ENCODE measurements at regions not wholly inside any gene's neighbourhood (a gene's known extent, or its start where the extent isn't known, plus 50 kb on each side); places are given as distances from the start of the nearest gene placed in this dataset.
"Not testable (repeated sequence)": the region's sequence is repeated elsewhere in the genome, so short reads cannot be mapped to it uniquely, and the experiment has no call there.

DNA sequence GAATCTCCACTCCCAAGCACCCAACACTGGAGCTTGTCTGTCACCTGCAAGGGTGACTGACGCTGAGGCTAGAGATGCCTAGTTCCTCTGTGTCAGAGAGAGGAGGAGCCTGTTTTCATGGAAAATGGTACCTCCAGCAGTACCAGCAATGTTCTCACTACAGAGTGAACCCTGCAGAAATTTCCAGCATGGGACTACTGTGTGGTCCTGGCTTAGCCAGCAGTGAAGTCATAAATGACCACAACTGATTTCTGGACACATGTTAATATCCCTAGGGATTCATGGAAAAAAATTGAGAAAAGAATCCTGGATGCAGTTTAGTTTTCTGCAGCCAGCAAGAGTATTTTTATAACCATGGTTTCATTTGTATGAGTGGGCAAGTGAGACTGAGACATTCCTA is 468.1 kb downstream of the CD83 start:
- DNase-seq = no peak

DNA sequence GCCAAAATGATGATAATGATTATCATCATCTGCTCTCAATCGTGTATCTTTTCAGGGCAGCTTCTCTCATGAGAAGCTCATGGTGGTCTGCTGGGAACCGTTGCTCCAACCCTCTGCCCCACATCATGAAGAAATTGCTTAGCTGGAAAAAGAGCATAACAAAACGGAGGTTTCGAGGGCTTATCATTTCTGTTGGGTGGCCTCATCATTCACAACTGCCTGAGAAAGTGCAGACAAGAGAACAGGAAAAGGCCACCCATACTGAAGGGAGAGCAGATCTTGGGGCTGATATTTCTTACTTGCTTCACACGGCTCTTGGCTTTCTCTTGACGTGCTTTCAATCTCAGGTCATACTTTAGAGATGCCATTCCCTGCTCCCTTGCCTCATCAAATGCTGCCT is 471.6 kb downstream of the CD83 start:
- DNase-seq = no peak

DNA sequence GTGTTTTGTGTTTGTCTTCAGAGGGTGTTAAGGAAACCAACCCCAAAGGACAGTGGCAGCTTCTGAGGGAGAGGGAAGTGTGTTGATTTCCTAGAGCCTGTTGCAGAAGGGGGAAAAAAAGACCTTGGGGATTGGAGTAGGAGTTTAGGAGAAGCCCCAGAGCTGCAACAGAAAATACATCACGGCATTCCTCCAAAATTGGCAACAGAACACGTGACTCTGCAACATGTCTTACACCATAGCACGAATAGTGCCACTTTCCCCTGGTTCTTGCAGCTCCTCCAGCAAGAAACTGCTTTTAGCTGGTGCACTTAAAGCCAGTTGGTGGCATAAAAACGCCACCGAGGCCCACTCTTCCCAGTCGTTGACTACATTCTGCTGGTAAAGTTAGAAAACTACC is 473.0 kb downstream of the CD83 start:
- DNase-seq = no peak

DNA sequence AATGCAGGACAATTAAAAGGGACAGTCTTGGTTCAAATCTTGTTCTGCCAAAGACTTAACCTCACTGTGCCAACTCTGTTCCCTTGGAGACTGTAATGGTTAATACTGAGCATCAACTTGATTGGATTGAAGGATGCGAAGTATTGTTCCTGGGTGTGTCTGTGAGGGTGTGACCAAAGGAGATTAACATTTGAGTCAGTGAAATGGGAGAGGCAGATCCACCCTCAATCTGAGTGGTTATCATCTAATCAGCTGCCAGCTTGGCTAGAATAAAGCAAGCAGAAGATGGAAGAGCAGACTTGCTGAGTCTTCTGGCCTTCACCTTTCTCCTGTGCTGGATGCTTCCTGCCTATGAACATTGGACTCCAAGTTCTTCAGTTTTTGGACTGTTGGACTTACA is 474.4 kb downstream of the CD83 start:
- DNase-seq = no peak

DNA sequence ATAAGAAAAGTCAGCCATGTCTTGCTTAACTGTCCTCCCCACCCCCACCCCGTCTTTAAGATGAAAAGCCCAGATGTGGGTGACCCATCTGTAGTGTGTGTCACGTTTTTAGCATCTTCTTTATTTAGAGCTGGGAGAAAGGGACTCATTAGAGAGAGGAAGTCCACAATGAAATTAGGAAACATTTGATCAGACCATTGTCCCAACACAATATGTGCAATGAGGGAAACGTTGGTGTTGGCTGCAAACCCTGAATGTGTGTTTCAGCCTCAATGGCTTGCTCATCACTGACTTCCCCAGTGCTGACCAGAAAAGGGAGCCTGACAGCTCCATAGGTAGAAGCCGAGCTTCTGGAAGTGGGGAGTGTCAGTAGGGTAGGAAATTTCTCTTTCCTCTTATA is 475.7 kb downstream of the CD83 start:
- no peak for DNase-seq

DNA sequence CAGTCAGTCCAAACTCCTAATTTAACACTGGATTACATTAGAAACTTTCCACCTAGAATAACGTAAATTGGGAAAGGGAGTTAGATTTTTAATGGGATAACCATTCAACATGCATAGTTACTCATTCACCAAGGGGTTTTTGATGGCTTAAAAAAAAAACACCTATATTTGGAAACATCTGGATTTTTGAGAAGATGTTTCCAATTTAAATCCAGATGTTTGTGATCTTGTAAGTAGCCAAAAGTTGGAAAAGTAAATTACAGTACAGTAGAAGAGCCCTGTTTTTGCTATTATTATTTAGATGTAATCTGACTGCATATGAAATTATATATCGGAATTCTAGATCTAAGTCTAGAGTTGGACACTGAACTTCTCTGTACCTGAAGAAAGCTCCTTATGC is 478.2 kb downstream of the CD83 start:
- no peak for DNase-seq

DNA sequence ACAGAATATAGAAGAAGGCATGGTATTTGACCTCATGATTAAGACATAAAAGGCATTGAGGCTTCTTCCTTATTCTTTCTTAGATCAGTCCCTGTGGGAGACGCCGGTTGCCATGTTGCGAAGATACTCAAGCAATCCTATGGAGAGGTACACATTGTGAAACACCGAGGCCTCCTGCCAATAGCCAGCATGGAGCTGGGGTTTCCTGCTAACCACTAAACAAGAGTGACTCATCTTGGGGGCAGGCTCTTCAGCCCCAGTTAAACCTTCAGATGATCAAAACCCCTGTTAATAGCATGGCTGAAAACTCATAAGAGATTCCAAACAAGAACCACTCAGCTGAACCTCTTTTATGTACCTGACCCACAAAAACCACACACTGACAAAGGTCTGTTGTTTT is 478.8 kb downstream of the CD83 start:
- DNase-seq = no peak

DNA sequence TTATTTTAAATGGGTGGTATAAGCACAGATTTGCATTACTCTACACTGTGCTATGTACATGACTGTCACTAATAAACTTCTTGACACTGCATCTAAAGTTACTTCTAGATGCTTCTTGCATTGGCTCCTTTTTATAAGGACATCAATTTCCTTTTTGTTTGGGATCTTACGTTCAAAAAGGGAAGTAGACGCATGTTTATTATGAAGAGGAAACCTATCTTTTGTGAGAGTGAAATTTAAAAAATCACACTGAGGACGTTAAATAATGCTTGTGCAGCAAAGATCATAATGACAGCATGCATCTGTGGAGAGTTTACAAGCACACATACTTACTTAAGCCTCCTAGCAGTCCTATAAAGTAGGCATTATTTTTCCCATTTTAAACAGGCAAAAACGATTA is 479.5 kb downstream of the CD83 start:
- DNase-seq = no peak

DNA sequence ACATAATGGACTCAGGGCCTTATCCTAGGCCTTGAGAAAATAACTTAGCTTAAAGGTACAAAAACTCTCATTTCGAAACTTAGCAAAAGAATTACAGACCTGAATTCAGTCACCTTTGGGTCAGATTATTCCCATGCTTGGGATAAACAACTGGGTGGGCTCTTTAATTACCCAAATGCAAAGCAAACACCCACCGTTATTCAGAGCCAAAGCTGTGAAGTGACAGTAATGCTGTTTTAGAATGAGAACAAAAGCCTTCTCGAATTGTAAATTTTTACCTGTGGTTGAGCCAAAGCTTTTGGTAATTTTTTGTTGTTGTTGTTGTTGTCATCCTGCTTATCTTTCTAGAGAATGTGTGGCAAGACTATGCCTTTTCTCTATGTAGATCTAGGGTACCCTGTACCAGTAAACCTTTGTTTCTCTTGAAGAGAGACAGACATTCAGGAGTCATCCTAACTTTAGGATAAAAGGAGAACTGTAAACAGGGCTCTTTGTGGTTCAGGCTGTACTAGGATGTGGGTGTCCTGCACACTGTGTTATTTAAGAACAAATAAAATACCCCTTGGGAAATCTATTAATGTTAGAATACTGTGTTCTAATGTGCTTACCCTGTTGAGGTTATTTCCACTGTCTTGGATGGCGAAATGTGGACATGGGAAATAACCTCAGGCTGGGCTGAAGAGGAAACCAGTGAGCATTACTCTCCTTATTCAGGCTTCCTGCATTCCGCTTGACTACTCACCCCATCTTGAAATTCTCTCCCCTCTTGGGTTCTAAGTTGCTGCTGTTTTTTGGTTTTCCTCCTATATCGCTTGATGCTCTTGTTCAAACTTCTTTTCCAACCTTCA is 480.7 kb downstream of the CD83 start:
- no peak for DNase-seq

DNA sequence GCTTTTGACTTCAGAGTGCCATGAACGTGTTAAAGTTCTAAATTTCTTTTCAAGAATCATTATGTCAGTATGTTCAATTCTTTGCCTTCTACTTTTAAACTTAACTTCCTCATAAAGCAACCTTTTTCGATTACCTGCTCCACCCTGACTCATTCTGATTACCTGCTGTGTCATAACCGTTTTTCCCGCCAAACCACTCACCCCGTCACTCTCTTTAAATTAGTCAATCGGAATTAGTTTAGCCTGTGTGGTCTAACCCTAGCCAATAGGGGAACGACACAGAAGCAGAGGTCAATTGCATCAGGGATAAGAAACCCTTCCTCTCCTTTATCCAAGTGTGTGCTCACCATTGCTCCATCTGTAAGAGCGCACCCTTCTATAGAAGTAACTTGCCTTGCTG is 482.7 kb downstream of the CD83 start:
- not testable (repeated sequence) for DNase-seq

DNA sequence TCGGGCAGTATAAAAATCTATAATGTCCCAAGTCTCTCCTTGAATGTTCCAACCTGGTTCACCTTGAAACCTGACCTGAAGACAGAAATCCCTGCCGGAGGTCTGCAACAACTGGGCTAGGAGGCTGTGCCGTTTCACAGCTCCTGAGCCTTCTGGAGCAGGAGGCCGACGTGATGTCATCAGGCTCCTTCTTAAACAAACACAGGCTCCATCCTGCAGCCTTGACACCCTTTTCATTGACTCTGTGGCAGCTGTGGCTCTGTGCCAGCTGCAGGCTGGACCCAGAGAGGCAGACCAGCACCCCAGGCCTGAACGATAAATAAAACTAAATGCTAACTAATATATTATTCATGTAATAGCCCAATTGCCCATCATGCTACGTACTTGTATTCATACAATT is 483.9 kb downstream of the CD83 start:
- DNase-seq = no peak

DNA sequence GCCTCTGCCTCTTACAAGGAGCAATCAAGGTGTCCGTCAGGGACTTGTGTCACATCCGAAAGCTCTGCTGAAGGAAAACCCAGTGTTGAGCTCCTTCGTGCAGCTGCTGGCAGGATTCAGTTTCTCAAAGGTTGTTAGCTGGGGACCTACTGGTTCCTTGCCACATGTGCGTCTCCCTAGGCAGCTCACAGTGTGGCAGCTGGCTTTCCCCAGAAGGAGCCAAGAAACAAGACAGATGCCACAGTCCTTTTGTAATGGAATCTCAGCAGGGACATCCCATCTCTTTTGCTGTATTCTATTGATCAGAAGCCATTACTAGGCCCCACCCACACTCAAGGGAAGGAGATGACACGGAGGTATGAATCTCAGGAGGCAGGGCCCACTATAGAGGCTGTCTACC is 488.8 kb downstream of the CD83 start:
- DNase-seq = no peak

DNA sequence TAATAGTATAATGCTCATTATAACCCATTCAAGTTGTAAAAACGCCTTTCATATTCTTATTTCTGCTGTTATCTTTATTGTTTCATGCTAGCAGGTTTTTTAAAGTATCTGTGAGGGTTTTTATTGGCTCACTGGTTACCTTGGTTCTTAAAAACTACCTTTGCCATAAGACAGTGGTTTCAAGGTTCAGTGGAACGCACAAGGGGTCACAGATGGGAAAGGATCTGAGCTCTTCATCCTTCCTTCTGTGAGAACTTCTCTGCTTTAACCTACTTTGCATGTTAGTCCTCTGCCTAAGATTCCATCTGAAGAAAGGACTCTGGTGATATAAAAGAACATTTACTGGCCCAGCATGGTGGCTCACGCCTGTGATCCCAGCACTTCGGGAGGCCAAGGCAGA is 492.6 kb downstream of the CD83 start:
- DNase-seq = no peak

DNA sequence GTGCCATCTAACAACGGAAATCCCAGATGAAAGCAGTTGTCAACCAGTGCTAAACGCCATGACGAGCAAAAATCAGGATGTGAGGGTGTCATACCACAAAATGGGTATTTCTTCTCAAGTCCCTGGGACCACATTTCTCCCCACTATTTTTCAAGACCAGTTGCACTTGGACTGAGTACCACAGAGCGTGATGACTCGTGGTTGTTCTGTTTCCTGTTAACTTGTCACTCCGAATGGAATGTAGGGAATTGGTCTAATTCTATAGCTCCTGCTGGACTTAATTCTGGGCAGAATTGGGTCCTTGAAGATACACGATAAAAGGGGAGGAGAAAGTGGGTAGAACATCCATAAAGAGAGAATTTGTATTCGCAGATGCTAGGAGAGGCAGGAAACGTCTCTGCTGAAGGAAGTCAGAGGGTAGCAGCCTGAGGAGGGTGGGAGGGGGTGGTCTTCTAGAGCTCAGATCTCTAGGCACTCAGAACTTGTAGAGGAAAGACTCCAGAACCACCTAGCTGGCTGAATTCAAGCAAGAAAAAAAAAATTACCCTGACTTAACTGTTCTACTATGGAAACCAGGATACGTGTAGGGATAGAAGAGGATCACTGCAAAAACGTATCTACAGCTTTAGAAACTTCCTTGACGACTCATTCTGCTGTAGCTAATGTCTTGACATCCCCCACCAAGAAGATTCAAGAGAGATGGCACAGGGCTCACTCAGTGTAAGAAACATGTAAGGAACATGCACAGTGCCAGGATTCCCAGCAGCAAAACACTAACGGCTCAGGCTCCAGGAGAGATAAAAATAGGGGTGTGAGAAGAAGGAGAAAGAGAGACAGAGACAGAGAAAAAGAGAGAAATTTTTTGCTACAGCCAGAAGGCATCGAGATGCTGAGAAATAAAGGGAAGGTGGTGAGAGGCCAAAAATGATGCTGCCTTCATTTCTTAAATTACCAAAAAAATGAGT is 494.7 kb downstream of the CD83 start:
- DNase-seq = no peak

DNA sequence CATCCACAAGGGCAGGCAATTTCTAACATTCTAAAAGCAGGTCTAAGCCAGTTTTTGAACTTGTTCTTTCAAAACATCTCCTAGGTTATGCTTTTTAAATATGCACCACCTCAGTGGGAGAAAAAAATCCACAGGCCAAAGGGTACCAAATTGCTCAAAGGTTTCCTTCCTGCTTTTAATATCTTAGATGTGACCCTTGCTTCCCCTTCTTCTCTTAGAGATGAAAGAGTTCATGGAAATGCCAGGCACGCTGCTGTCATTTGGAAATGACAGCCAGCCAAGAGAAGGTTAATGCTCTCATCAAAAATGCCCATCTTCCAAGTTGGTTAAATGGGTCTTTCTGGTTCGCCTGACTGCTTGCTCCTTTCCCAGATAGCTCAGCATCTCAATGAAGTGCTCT is 497.1 kb downstream of the CD83 start:
- no peak for DNase-seq

DNA sequence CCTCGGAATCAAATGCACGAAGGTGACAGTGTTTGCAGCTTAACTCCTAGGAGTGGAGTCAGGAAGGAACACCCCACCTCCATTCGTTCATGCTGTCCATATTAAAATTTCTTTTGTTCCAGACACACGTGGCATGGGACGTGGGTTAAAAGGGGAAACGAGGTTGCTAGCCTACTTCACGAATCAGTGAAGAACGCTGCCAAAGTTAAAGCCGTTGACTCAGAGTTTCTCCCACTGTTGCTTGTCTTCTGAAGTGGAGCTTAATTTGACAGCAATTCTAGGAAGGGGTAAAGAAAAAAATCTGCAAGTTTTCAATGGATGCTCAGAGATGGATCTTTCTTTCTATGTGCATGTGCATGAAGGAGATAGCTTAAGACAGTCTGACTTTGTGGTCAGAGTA is 499.1 kb downstream of the CD83 start:
- no peak for DNase-seq

DNA sequence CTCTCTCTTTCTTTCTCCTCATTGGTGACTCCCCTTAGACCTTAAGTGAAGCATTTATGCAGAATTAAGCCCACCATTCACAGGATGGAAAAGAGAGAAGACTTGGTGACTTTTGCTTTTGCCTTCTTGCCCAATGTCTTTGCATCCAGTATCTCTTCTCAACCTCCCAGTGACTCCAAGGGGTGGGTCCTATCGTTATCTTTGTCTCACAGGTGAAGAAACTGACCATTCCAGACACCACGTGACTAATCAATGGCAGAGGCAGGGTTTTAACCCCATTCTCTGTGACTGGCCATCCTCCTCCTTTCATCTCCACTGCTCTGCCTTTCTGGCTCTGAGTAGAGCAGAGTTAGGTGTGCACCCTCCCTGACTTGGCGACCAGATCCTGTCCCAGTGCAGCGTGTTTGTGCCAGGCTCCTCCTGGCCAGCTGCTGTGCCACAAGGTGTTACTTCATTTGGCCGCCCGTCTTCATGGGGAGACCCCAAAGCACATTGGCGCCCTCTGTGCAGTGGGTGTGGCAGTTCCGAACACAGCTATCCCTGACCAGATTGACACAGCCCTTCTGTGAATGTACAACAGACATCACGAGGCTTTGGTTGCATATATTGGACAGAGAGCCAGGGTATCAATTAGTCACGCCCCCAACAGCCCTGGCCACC is 501.3 kb downstream of the CD83 start:
- no peak for DNase-seq

DNA sequence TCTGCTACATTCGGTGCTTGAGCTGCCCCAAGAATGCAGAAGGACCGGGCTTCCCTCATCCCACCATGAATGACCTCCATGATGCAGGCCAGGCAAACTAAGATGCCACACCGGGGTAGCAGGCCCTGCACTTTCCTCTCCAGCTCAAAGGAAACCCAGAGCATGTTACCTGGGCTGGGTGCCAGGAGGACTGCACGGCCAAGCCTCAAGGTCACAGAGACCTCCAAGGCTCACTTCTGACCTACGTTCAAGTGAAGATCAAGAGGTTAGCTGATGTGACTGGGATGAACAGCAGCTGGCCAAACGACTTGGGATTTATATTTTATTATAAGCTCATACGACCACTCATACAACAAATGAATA is 501.8 kb downstream of the CD83 start:
- no peak for DNase-seq

DNA sequence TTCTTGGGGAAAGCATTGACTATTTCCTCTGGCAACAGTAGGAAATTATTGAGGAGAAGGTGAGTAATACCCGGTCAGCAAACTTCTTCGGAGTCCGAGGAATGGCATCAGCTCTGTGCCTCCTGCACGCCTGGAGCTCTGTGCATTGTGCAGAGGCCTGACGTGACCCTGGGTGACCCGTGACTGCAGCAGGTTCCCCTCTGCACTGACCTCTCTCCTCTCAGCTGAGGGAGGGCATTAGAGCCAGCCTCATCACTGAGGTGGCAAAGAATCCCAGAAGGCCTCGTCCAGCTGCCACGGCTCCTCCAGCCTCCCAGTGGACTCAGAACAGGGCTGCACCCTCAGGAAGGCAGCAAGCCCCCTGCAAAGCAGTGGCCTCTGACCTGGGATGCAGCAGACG is 502.9 kb downstream of the CD83 start:
- no peak for DNase-seq

DNA sequence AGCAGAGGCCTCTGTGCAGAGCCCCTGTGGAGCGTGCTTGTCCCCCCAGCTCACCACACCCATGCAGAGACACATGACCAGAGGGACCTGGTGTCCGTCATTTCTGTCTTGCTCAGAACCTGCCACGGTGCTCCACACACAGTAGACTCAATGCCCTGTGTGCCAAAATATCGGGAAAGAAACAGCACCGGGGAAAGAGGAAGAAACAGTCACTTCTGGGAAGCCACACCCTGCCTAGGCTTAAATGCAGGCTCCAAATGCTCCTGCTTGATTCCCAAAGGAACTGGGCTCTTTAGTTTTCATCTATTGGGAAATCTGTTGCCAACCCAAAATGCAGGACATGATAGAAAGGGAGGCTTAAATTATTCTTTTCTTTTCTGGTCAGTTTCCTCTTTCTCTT is 503.9 kb downstream of the CD83 start:
- no peak for DNase-seq

DNA sequence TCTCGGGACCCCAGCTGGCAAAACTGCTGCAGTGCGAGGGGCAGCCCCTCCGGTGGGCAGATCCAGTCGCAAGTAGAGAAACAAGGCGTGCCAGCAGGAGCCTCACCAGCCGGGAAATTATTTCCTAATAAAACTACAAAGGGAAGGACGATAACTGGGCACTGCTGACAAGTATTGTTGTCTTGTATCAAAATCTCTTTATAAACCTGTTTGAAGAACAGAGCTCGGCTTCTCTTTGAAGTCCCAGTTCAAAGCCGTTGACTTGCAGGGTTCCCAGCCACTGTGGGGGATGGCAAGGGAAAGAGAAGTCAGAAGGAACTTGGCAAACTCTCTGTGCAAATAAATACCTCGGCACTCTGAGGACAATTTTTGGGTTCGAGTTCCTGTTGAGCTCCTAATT is 504.5 kb downstream of the CD83 start:
- DNase-seq = no peak

DNA sequence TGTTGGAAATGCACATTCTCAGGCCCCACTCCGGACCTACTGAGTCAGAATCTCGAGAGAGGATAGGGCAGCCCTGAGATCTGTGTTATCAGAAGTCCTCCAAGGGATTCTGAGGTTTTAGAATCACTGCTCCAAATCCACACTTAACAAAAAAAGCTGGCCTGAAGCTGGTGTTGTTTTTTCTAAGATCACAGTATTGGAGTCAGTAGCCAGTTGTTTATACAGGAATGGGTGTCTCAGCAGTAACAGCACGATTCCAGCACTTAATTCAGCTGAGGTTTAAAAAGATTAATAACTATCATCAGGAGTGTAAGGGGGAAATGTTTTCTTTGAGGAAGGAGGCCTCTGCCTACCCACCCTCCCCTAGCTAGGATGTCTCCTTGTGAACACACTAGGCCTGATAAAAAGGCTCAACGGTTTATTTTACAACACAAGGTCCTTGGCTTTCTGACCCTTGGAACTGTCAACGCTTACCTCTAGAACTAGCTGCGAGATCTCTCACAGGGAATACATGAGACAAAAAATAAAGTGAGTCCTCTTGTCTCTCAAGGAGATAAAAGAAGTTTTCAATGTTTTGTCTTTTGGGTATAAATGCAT is 505.4 kb downstream of the CD83 start:
- DNase-seq = no peak

DNA sequence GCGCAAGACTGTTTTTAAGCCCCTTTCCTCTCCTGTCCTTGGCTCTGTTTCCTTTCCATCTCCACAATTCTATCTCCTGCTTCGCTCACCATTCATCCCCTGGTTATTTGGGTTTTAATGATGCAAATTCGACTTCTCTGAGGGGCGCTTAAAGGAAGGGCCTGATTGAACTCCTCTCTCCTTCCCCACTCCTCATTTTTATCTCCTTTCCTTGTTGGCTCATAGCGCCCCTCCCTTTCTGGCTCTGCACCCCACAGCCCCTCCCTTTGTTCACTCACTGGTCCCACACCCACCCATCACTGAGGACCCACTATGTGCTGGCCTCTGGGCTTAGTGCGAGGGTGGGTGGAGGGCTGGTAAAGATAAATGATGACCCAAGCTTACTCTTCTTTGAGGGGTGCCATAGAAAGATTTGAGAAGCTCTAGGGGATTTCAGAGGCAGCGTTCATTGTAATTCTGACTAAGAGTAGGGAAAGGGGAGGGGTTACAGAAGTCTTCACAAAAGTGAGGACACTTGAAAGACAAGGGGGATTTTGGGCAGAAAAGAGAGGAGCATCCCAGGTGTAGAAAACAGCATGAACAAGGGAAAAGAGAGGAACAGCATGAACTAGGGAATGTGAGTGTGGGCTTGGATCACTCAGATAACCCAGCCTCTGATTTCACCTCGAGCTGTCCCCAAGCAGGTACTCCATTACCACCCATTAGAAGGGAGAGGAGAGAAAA is 507.8 kb downstream of the CD83 start:
- no peak for DNase-seq
